ENCODE measurements at regions not wholly inside any gene's neighbourhood (a gene's known extent, or its start where the extent isn't known, plus 50 kb on each side); places are given as distances from the start of the nearest gene placed in this dataset.

- H3K27ac Mint-ChIP-seq: no peak overlapping the region
- H3K4me3 Mint-ChIP-seq: no peak overlapping the region
- H3K4me1 Mint-ChIP-seq: peaks cover 6% of the 10 kb centered on the region
- no peaks in the 10 kb centered on the region for H3K27me3 Mint-ChIP-seq (ENCODE audit: low read depth)
- H3K36me3 Mint-ChIP-seq: no peaks in the 10 kb centered on the region
- no peak for DNase-seq (ENCODE audit: low spot score)
- CTCF ChIA-PET: no interaction called here
- POLR2A ChIA-PET: no interaction called here
- ATAC-seq: peak; percentile 56
- H3K9me3 Mint-ChIP-seq: peaks cover 13% of the 10 kb centered on the region
- TF ChIP-seq, protein P1, sequence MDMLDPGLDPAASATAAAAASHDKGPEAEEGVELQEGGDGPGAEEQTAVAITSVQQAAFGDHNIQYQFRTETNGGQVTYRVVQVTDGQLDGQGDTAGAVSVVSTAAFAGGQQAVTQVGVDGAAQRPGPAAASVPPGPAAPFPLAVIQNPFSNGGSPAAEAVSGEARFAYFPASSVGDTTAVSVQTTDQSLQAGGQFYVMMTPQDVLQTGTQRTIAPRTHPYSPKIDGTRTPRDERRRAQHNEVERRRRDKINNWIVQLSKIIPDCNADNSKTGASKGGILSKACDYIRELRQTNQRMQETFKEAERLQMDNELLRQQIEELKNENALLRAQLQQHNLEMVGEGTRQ (CRISPR knock-in tag; IDR thresholded peaks at IDR 0.05): no peak
- no peak for TF ChIP-seq NFYB (CRISPR knock-in tag; conservative IDR thresholded peaks at IDR 0.05; ENCODE audit: low read depth)
- TF ChIP-seq ZNF423 (CRISPR knock-in tag; IDR thresholded peaks at IDR 0.05): no peak
- no peak for TF ChIP-seq TP53 (CRISPR knock-in tag; IDR thresholded peaks at IDR 0.05)
- TF ChIP-seq EMX1 (CRISPR knock-in tag; IDR thresholded peaks at IDR 0.05): no peak
- TF ChIP-seq KAT7 (CRISPR knock-in tag; IDR thresholded peaks at IDR 0.05; ENCODE audit: borderline replicate concordance): no peak
- TF ChIP-seq FOXJ3 (CRISPR knock-in tag; IDR thresholded peaks at IDR 0.05; ENCODE audit: borderline replicate concordance): no peak
These were observed 73.2 kb upstream of the RFC3 start for GRCh38 chr13:33744589-33745369.

DNA sequence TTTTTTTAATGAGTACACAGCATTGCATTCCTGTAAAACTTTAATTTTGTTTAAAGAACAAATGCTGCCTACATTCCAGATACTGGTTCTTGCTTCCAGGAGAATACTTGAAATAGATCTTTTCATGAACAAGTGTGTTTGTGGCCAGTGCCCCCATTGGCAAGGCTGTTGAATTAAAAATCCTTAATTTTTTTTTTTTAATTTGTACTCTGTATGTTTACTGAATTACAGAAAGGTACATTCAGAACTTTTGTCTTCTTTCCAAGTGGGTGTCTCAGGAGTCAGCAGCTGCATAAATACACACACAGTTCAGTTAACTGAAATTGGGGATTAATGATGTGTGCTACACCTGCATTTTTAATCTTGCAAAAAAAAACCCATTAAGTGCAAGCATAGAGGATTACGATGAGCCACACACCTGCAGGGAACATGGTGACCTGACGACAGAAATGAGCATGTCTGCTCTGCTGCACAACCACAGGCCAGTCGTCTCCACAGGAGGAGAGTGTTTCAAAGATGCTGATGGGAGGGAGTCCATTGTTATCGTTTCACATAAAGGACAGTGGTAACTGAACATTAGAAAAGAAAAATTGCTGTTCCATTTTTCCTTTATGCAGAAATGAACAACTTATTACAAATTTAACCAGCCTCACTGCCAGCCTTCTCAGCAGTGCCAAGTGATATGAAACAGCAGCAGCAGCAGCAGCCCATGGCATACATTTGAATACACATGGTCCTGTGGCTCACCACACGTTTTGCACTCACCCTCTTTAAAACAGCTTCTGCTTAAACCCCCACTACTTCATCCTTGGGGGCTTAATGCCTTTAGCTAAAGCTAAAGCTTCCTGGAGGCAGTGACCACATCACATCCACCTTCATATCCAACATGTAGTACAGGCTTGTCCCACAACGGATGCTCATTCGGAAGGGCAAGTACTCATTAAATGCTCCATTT, 72.3 kb upstream of the RFC3 start:
- POLR2A ChIA-PET: no interaction called here
- Mint-ChIP-seq H3K36me3 (no peaks in the 10 kb centered on the region), H3K27me3 (ENCODE audit: low read depth) (no peaks in the 10 kb centered on the region), H3K4me3 (no peak overlapping the region), H3K27ac (no peak overlapping the region), H3K9me3 (peaks cover 13% of the 10 kb centered on the region), H3K4me1 (peaks cover 3% of the 10 kb centered on the region)
- DNase-seq (ENCODE audit: low spot score): no peak
- TF ChIP-seq FOXP1 (CRISPR knock-in tag; IDR thresholded peaks at IDR 0.05; ENCODE audit: borderline replicate concordance) (no peak), RORB (CRISPR knock-in tag; IDR thresholded peaks at IDR 0.05) (no peak), IRF2 (CRISPR knock-in tag; IDR thresholded peaks at IDR 0.05; ENCODE audit: borderline replicate concordance, low read depth) (no peak), ZNF416 (CRISPR knock-in tag; IDR thresholded peaks at IDR 0.05) (no peak), EMX1 (CRISPR knock-in tag; IDR thresholded peaks at IDR 0.05) (no peak), NFATC4 (CRISPR knock-in tag; IDR thresholded peaks at IDR 0.05) (no peak), PRDM15 (CRISPR knock-in tag; IDR thresholded peaks at IDR 0.05) (no peak), CBFB (CRISPR knock-in tag; IDR thresholded peaks at IDR 0.05; ENCODE audit: low read depth) (no peak), CREM (CRISPR knock-in tag; IDR thresholded peaks at IDR 0.05) (no peak), NR3C1 (CRISPR knock-in tag; conservative IDR thresholded peaks at IDR 0.05; ENCODE audit: low read depth) (no peak)
- ATAC-seq: no peak
- CTCF ChIA-PET: interaction anchor here (0.6 kb wide), 1 partner anchor 255 kb away, joined by 5 read pairs; no protein-coding TSS in a partner anchor

- ChIA-PET CTCF (no interaction called here), POLR2A (no interaction called here)
- ATAC-seq (no peak), DNase-seq (ENCODE audit: low spot score) (no peak)
- Mint-ChIP-seq H3K4me1 (peaks cover 3% of the 10 kb centered on the region), H3K27me3 (ENCODE audit: low read depth) (no peaks in the 10 kb centered on the region), H3K4me3 (no peak overlapping the region), H3K36me3 (no peaks in the 10 kb centered on the region), H3K9me3 (peaks cover 3% of the 10 kb centered on the region), H3K27ac (no peak overlapping the region)
- no peak for TF ChIP-seq GABPB1 (CRISPR knock-in tag; IDR thresholded peaks at IDR 0.05)
- TF ChIP-seq GRHL2 (CRISPR knock-in tag; IDR thresholded peaks at IDR 0.05; ENCODE audit: insufficient replicate concordance, severe bottlenecking): no peak
- TF ChIP-seq MYBL2 (CRISPR knock-in tag; IDR thresholded peaks at IDR 0.05): no peak
- no peak for TF ChIP-seq NR1H2 (CRISPR knock-in tag; IDR thresholded peaks at IDR 0.05)
- no peak for TF ChIP-seq SOX15 (CRISPR knock-in tag; IDR thresholded peaks at IDR 0.05)
- TF ChIP-seq TP53 (CRISPR knock-in tag; IDR thresholded peaks at IDR 0.05): no peak
- no peak for TF ChIP-seq ZNF219 (CRISPR knock-in tag; IDR thresholded peaks at IDR 0.05; ENCODE audit: borderline replicate concordance)
- no peak for TF ChIP-seq NFYB (CRISPR knock-in tag; conservative IDR thresholded peaks at IDR 0.05; ENCODE audit: low read depth)
- TF ChIP-seq FOXP4 (CRISPR knock-in tag; IDR thresholded peaks at IDR 0.05): no peak
These were observed 71.1 kb upstream of the RFC3 start for GRCh38 chr13:33746867-33747266.
